KOPT-K1 (cell line): ENCODE measurements at regions not wholly inside any gene's neighbourhood (a gene's known extent, or its start where the extent isn't known, plus 50 kb on each side); places are given as distances from the start of the nearest gene placed in this dataset.
"Not testable (repeated sequence)": the region's sequence is repeated elsewhere in the genome, so short reads cannot be mapped to it uniquely, and the experiment has no call there.

ENCODE experiments used
- H3K27ac ChIP-seq: fragments of 200-600 bp; sonication (generic); 2 replicates; pipeline ENCODE4 v1.5.1; 2016; ENCODE audit warnings: antibody characterized with exemption, mild to moderate bottlenecking, low read depth, low read length; ENCODE audit not compliant: poor library complexity, severe bottlenecking
- H3K36me3 ChIP-seq: fragments of 200-600 bp; sonication (generic); 2 replicates; pipeline ENCODE4 v1.5.1; 2017; ENCODE audit warnings: antibody characterized with exemption, mild to moderate bottlenecking, low read length, moderate library complexity; ENCODE audit not compliant: insufficient read depth
- H3K9me3 ChIP-seq: fragments of 200-600 bp; sonication (generic); 2 replicates; pipeline ENCODE4 v1.5.1; 2017; ENCODE audit warnings: antibody characterized with exemption, low read length, mild to moderate bottlenecking; ENCODE audit not compliant: insufficient read depth, poor library complexity, severe bottlenecking

GRCh38 chrY:11643549-11643948 lies 1057.5 kb upstream of the USP9Y start:
- H3K27ac ChIP-seq, H3K36me3 ChIP-seq: not testable (repeated sequence)
- peaks cover 58% of the 10 kb centered on the region for H3K9me3 ChIP-seq

DNA sequence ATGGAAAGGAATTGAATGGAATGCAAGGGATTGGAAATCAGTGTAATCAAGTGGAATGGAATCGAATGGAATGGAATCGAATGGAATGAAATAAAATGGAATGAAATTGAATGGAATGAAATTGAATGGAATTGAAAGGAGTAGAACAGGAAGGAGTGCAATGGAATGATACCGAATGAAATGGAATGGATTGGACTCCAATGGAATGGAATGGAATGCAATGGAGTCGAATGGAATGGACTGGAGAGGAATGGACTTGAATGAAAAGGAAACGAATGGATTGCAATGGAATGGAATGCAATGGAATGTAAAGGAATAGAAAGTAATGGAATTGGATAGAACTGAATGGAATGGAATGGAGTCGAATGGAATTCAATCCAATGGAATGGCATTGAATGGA lies 1032.8 kb upstream of the USP9Y start:
- Histone ChIP-seq H3K9me3 (peaks cover 31% of the 10 kb centered on the region), H3K36me3 (no peaks in the 10 kb centered on the region), H3K27ac (no peak overlapping the region)
